22Rv1 (cell line): ENCODE measurements at regions not wholly inside any gene's neighbourhood (a gene's known extent, or its start where the extent isn't known, plus 50 kb on each side); places are given as distances from the start of the nearest gene placed in this dataset.

Experiments used
- CTCF ChIP-seq: fragments of 450-650 bp; IDR thresholded peaks from 2 replicates; pipeline ENCODE4 v1.5.1; 2017; ENCODE audit warnings: mild to moderate bottlenecking
- ZFX ChIP-seq: fragments of 450-650 bp; IDR thresholded peaks from 2 replicates; pipeline ENCODE4 v1.6.1; 2017; ENCODE audit warnings: antibody characterized with exemption, borderline replicate concordance

- TF ChIP-seq CTCF (no peak), ZFX (no peak)
These were observed 593.1 kb upstream of the CHAC2 start for GRCh38 chr2:53174539-53174938.
